Mammary epithelial cell (primary cell): ENCODE measurements at regions not wholly inside any gene's neighbourhood (a gene's known extent, or its start where the extent isn't known, plus 50 kb on each side); places are given as distances from the start of the nearest gene placed in this dataset.

Source experiments
- CTCF ChIP-seq, 2 donors: IDR thresholded peaks in 1 of 2; conservative IDR thresholded peaks in 1 of 2; 2 replicates each; pipeline ENCODE4 v1.5.1; 2011 to 2012; ENCODE audit warnings: inconsistent platforms in 2 of 2, low read length in 2 of 2, mild to moderate bottlenecking in 2 of 2, control low read depth in 1 of 2, low read depth in 1 of 2; ENCODE audit not compliant: insufficient read depth in 1 of 2; ENCODE audit errors: extremely low read depth in 1 of 2
- EZH2 ChIP-seq: IDR thresholded peaks from 2 replicates; pipeline ENCODE4 v1.6.1; 2012; ENCODE audit warnings: low read length, inconsistent platforms, borderline replicate concordance

GRCh38 chr9:106062250-106062649 is 367.9 kb downstream of the TMEM38B start:
- TF ChIP-seq CTCF (conservative IDR thresholded peaks at IDR 0.05 in 1 of 2, IDR thresholded peaks at IDR 0.05 in 1 of 2; ENCODE audit: extremely low read depth in 1 of 2, insufficient read depth in 1 of 2, low read depth in 1 of 2, low read length in 2 of 2) = no peak
- no peak for TF ChIP-seq EZH2
